Epithelial cell of esophagus (primary cell): ENCODE measurements at regions not wholly inside any gene's neighbourhood (a gene's known extent, or its start where the extent isn't known, plus 50 kb on each side); places are given as distances from the start of the nearest gene placed in this dataset.

ENCODE experiments used
- DNase-seq: peaks from one replicate; pipeline ENCODE4 v3.0.0; 2010; ENCODE audit warnings: low read depth
- H3K4me3 ChIP-seq: 2 replicates; pipeline ENCODE4 v1.5.1; 2011; ENCODE audit warnings: mild to moderate bottlenecking, low read length, control low read depth
- CTCF ChIP-seq: IDR thresholded peaks from 2 replicates; pipeline ENCODE4 v1.5.1; 2011; ENCODE audit warnings: low read depth, mild to moderate bottlenecking, low read length, control low read depth, inconsistent platforms; ENCODE audit not compliant: insufficient read depth; ENCODE audit errors: missing control alignments

DNA sequence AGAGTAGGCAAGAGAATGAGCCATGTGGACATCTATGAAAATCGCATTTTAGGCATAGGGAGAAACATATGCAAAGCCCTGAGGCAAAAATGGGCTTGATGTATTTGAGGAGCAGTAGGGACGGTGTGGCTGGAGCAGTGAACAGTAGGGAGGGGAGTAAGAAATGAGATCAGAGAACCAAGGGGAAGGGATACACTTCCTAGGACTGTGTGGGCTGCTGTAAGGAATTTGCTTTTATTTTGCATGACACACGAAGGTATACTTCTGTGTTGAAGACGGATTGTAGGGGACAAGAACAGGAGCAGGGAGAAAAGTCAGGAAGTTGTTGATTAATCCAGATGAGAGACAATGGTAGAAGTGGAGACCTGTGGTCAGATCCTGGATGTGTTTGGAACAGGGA, 572.1 kb downstream of the JRKL start:
- no peak for DNase-seq
- no peak for TF ChIP-seq CTCF
- H3K4me3 ChIP-seq: no peak overlapping the region

DNA sequence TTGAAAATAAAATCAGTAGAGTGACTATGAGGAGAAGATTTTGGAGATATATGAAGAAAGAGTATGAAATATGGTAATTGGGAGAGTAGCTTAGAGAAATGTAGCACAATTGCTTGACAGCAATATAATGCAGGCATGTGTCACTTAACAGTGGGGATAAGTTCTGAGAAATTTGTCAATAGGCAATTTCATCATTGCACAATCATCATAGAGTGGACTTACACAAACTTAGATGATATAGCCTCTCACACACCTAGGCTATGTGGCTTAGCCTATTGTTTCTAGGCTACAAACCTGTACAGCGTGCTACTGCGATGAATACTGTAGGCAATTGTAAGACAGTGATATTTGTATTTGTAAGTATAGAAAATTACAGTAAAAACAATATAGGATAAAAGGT, 573.6 kb downstream of the JRKL start:
- DNase-seq: no peak
- no peak for TF ChIP-seq CTCF
- no peak overlapping the region for H3K4me3 ChIP-seq

DNA sequence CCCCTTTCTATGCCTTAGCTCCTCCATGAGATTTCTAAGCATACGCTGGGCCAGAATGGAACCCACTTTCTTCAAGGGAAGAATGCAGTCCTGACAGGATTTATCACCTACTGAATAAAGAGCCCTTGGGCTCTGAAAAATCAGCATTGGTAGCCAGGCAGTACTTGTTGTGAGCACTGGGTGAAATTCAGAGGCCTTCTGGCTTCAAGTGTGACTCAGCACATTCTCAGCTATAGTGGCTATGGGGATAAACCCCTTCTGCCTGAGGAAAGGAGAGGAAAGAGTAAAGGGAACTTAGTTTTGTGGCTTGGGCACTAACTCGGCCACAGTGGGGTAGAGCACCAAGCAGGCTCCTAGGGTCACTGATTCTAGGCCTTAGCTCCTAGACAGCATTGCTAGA, 574.8 kb downstream of the JRKL start:
- peak; percentile 4 for DNase-seq
- no peak for TF ChIP-seq CTCF
- no peak overlapping the region for H3K4me3 ChIP-seq

DNA sequence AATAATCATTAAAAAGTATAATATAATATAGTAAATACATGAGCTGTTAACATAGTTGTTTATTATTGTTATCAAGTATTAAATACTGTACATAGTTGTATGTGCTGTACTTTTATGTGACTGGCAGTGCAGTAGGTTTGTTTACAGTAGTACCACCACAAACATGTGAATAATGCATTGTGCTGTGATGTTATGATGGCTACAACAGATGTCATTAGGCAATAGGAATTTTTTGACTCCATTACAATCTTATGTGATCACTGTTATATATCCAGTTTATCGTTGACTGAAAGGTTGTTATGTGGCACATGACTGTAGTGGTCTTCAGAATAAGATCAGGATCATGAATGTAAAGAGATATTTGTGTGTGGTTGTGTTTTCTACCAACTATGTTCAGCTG, 577.8 kb downstream of the JRKL start:
- no peak for DNase-seq
- H3K4me3 ChIP-seq: no peak overlapping the region
- TF ChIP-seq CTCF: no peak

- peak; percentile 27 for DNase-seq
- no peak for TF ChIP-seq CTCF
- H3K4me3 ChIP-seq: no peak overlapping the region
These were observed 579.4 kb downstream of the JRKL start for GRCh38 chr11:96969251-96969650.

DNA sequence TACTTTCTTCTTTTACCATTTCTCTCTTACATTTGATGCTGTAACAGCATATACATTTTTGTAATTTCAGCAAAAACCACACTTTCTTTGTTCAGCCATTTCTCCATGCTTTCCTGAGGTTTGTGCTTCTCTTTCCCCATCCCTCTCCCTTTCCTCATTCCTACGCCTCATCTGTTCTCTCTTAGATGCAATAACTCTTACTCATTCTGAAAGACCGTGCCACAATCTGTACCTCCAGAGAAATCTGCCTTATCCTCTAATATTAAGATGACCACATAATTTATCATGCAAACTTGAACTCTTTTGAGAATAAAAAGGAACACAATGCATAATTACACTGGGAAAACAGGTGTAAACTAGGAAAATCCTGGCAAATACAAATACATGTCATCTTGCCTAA, 588.9 kb downstream of the JRKL start:
- no peak for TF ChIP-seq CTCF
- H3K4me3 ChIP-seq: no peak overlapping the region
- no peak for DNase-seq

DNA sequence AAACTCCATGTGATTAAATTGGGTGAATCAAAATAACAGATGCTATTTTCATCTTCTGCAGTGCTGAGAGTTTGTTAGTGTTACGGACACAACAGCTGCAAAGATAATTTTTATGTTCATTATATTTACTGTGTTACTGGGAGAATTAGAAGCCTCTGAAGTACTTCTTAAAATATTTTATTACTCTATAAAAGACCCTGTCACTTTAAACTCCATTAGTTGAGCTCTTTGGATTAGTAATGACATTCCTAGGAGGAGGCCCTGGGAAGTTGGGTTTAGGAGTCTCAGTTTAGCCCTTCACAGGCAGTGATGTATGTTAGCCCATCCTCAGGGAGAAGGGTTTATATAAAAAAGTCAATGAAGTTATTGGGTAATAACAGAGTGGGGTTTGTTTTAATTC, 596.7 kb downstream of the JRKL start:
- H3K4me3 ChIP-seq: no peak overlapping the region
- TF ChIP-seq CTCF: no peak
- no peak for DNase-seq
